Mesenchymal stem cell (in vitro differentiated cells and primary cell): ENCODE measurements at regions not wholly inside any gene's neighbourhood (a gene's known extent, or its start where the extent isn't known, plus 50 kb on each side); places are given as distances from the start of the nearest gene placed in this dataset.
A peak's percentile ranks its signal among the peaks of the same experiment; 100 is the strongest.

Experiments used
- DNase-seq: peaks from one replicate; pipeline ENCODE4 v3.0.0-alpha.2; 2013
- H2AFZ ChIP-seq: one replicate; pipeline ENCODE4 v1.6.1; 2013; ENCODE audit warnings: low read depth, mild to moderate bottlenecking, control low read depth, inconsistent platforms, low read length, moderate library complexity
- H2AK5ac ChIP-seq: 2 replicates; pipeline ENCODE4 v1.6.1; 2013; ENCODE audit warnings: low read length, moderate library complexity, mild to moderate bottlenecking, inconsistent platforms; ENCODE audit not compliant: severe bottlenecking
- H2BK120ac ChIP-seq: one replicate; pipeline ENCODE4 v1.6.1; 2013; ENCODE audit warnings: low read depth, mild to moderate bottlenecking, inconsistent platforms, low read length, moderate library complexity
- H2BK12ac ChIP-seq, 2 experiments: one replicate each; pipeline ENCODE4 v1.6.1; 2013; ENCODE audit warnings: inconsistent platforms in 2 of 2, low read length in 2 of 2, mild to moderate bottlenecking in 2 of 2, moderate library complexity in 2 of 2, control low read depth in 1 of 2
- H2BK15ac ChIP-seq: one replicate; pipeline ENCODE4 v1.6.1; 2013; ENCODE audit warnings: mild to moderate bottlenecking, low read depth, inconsistent platforms; ENCODE audit not compliant: poor library complexity, severe bottlenecking
- H2BK5ac ChIP-seq: 2 replicates; pipeline ENCODE4 v1.6.1; 2013; ENCODE audit warnings: low read depth, mild to moderate bottlenecking, low read length, control low read depth, inconsistent platforms; ENCODE audit not compliant: poor library complexity, severe bottlenecking
- H3K14ac ChIP-seq, 2 experiments: one replicate each; pipeline ENCODE4 v1.6.1; 2013; ENCODE audit warnings: inconsistent platforms in 2 of 2, low read length in 2 of 2, control low read depth in 1 of 2, mild to moderate bottlenecking in 1 of 2, moderate library complexity in 1 of 2
- H3K18ac ChIP-seq, 2 experiments: one replicate each; pipeline ENCODE4 v1.6.1; 2013; ENCODE audit warnings: inconsistent platforms in 2 of 2, low read length in 2 of 2, control low read depth in 1 of 2, low read depth in 1 of 2, mild to moderate bottlenecking in 1 of 2
- H3K23ac ChIP-seq, 2 experiments: one replicate each; pipeline ENCODE4 v1.6.1; 2013; ENCODE audit warnings: inconsistent platforms in 2 of 2, low read length in 2 of 2, mild to moderate bottlenecking in 2 of 2, moderate library complexity in 2 of 2, control low read depth in 1 of 2
- H3K27ac ChIP-seq: 2 replicates; pipeline ENCODE4 v1.5.1; 2013; ENCODE audit warnings: mild to moderate bottlenecking, moderate library complexity, low read length, control low read depth, inconsistent platforms; ENCODE audit not compliant: poor library complexity, severe bottlenecking
- H3K27me3 ChIP-seq, 2 experiments: 2 replicates each; pipeline versions ENCODE4 v1.6.1 to v1.7.0; 2013; ENCODE audit warnings: low read length in 2 of 2, mild to moderate bottlenecking in 2 of 2, moderate library complexity in 2 of 2, control low read depth in 1 of 2, inconsistent platforms in 1 of 2; ENCODE audit not compliant: control insufficient read depth in 1 of 2, insufficient read depth in 1 of 2
- H3K36me3 ChIP-seq, 2 experiments: 2 replicates each; pipeline versions ENCODE4 v1.6.1 to v1.7.0; 2013; ENCODE audit warnings: low read length in 2 of 2, control low read depth in 1 of 2, inconsistent platforms in 1 of 2, low read depth in 1 of 2, mild to moderate bottlenecking in 1 of 2; ENCODE audit not compliant: insufficient read depth in 2 of 2, control insufficient read depth in 1 of 2
- H3K4ac ChIP-seq, 2 experiments: one replicate each; pipeline ENCODE4 v1.6.1; 2013; ENCODE audit warnings: inconsistent platforms in 2 of 2, low read length in 2 of 2, mild to moderate bottlenecking in 2 of 2, moderate library complexity in 2 of 2, control low read depth in 1 of 2, low read depth in 1 of 2
- H3K4me1 ChIP-seq: 2 replicates; pipeline ENCODE4 v1.6.1; 2013; ENCODE audit warnings: low read depth, low read length, control low read depth; ENCODE audit not compliant: control insufficient read depth, insufficient read depth
- H3K4me2 ChIP-seq: 2 replicates; pipeline ENCODE4 v1.6.1; 2013; ENCODE audit warnings: low read length, mild to moderate bottlenecking, inconsistent platforms; ENCODE audit not compliant: poor library complexity, severe bottlenecking
- H3K4me3 ChIP-seq, 2 experiments: 2 replicates each; pipeline versions ENCODE4 v1.5.1 to v1.7.0; 2013; ENCODE audit warnings: low read length in 2 of 2, mild to moderate bottlenecking in 2 of 2, control low read depth in 1 of 2, low read depth in 1 of 2; ENCODE audit not compliant: insufficient read depth in 1 of 2
- H3K79me1 ChIP-seq: replicated peaks from 2 replicates; pipeline ENCODE4 v1.6.1; 2013; ENCODE audit warnings: mild to moderate bottlenecking, control low read depth, low read length, inconsistent platforms; ENCODE audit not compliant: poor library complexity, severe bottlenecking
- H3K9ac ChIP-seq: 2 replicates; pipeline ENCODE4 v1.7.0; 2013; ENCODE audit warnings: mild to moderate bottlenecking, low read length, moderate library complexity
- H3K9me3 ChIP-seq: 2 replicates; pipeline ENCODE4 v1.7.0; 2013; ENCODE audit warnings: mild to moderate bottlenecking, low read length; ENCODE audit not compliant: control insufficient read depth
- H4K8ac ChIP-seq: one replicate; pipeline ENCODE4 v1.6.1; 2013; ENCODE audit warnings: inconsistent platforms, mild to moderate bottlenecking, low read length, moderate library complexity
- H4K91ac ChIP-seq: one replicate; pipeline ENCODE4 v1.6.1; 2013; ENCODE audit warnings: mild to moderate bottlenecking, low read length, inconsistent platforms
- WGBS: methylation state at CpG from one replicate; pipeline ENCODE4 v1.1.7; 2013; ENCODE audit warnings: mixed read lengths; 5-methylcytosine and 5-hydroxymethylcytosine counted together

DNA sequence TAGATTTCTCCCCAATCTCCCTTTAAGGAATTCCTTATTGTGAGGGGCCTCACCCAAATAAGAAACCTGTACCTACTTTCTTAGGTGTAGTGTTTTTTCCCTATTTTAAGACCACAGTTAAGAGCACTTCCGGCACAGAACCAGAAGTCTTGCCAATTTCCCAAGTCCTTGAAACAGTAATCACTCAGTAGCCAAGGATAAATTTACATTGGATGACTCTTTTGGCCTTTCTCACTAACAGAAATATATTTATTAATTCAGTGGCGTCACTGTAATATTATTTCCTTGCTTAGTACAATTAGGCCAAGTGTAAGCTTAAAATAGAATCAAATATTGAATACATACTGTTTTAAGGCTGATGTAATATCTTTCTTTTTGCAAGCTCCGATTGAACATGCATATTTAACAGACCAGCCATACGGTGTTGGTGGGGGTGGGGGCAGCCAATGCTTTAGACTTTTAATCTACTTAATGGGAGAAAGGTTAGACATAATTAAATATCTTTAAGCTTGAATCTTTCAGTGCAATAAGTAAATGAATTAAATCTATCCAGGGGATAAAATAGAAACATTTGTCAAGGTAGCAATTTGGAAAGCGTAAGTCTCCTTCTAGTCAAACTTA is 50.8 kb upstream of the ITGA6 start:
- Histone ChIP-seq H3K9ac (no peak overlapping the region), H3K27ac (no peak overlapping the region), H3K79me1 (no peaks in the 10 kb centered on the region), H3K23ac (no peak overlapping the region), H3K36me3 (no peaks in the 10 kb centered on the region), H4K91ac (no peak overlapping the region), H3K18ac (no peak overlapping the region), H3K4me1 (peaks cover 4% of the 10 kb centered on the region), H2BK15ac (no peak overlapping the region), H3K4me3 (no peak overlapping the region), H2AK5ac (no peak overlapping the region), H3K4ac (no peak overlapping the region), H3K4me2 (no peak overlapping the region), H3K14ac (no peak overlapping the region), H2BK5ac (no peak overlapping the region), H3K27me3 (peaks cover 0 to 16% of the 10 kb centered on the region in 2 experiments), H2BK120ac (no peak overlapping the region), H2AFZ (no peak overlapping the region), H3K9me3 (peaks cover 9% of the 10 kb centered on the region), H4K8ac (no peak overlapping the region), H2BK12ac (no peak overlapping the region)
- 90% methylated on average over 1 of the region's 5 CpGs for WGBS
- no peak for DNase-seq

DNA sequence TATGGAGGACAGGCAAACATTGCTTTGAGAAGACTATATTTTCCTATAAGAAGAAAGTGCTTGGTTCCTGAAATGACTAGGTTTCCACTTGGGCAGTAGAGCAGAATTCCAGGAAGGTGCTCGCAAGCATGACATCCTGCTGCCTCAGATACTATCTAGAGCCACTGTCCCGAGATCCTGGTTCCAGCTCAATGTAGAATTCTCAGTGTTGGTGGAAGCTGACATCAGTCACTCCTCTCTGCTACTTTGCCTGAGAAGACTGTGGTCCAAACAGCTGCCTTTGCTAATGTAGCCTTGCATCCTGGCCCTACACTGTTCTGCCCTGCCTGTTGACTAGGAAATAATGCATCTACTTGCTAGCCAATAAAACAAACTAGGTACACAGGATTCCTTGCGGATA is 50.0 kb upstream of the ITGA6 start:
- Histone ChIP-seq H3K14ac (no peak overlapping the region), H2BK15ac (no peak overlapping the region), H3K36me3 (no peaks in the 10 kb centered on the region), H3K9ac (no peak overlapping the region), H3K79me1 (no peaks in the 10 kb centered on the region), H3K23ac (no peak overlapping the region), H2BK12ac (peak overlapping the region in 1 of 2 experiments; percentile 52), H3K4me2 (no peak overlapping the region), H3K4ac (no peak overlapping the region), H2AFZ (no peak overlapping the region), H2BK5ac (no peak overlapping the region), H3K4me3 (no peak overlapping the region), H4K8ac (no peak overlapping the region), H2BK120ac (no peak overlapping the region), H2AK5ac (no peak overlapping the region), H4K91ac (no peak overlapping the region), H3K9me3 (peaks cover 9% of the 10 kb centered on the region), H3K4me1 (peaks cover 4% of the 10 kb centered on the region), H3K27me3 (peaks cover 0 to 14% of the 10 kb centered on the region in 2 experiments), H3K27ac (no peak overlapping the region), H3K18ac (peak overlapping the region in 1 of 2 experiments; percentile 19)
- no peak for DNase-seq
- WGBS, result 92% methylated on average over 3 of the region's 3 CpGs
